GM18951 (cell line): ENCODE measurements at regions not wholly inside any gene's neighbourhood (a gene's known extent, or its start where the extent isn't known, plus 50 kb on each side); places are given as distances from the start of the nearest gene placed in this dataset.
"Not testable (repeated sequence)": the region's sequence is repeated elsewhere in the genome, so short reads cannot be mapped to it uniquely, and the experiment has no call there.

Experiments used
- POLR2A ChIP-seq: IDR thresholded peaks from 4 replicates; pipeline ENCODE4 v1.6.1; 2011; ENCODE audit warnings: mild to moderate bottlenecking; ENCODE audit not compliant: insufficient read length, insufficient read depth; ENCODE audit errors: extremely low read depth
- in situ Hi-C: fragments of 300-500 bp; cut with MboI; formaldehyde crosslinking; loops from one replicate; pipeline ENCODE4 v1.12.0; 2022; ENCODE audit warnings: low sequenced_read_pairs, mixed read lengths, inconsistent platforms; ENCODE audit not compliant: unreplicated experiment

DNA sequence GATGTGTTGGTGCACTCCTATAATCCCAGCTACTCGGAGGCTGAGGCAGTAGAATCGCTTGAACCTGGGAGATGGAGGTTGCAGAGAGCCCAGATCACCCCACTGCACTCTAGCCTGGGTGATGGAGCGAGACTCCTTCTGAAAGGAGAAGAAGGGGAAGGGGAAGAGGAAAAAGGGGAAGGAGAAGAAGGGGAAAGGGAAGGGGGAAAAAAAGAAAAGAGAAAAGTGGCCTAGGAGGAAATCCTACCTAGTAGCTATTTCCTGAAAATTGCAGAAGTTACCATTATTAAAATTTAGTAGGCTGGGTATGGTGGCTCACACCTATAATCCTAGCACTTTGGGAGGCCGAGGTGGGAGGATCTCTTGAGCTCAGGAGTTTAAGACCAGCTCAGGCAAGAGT is 67.4 kb downstream of the ARRDC3 start:
- no peak for TF ChIP-seq POLR2A
- in situ Hi-C loops = no loop called here

DNA sequence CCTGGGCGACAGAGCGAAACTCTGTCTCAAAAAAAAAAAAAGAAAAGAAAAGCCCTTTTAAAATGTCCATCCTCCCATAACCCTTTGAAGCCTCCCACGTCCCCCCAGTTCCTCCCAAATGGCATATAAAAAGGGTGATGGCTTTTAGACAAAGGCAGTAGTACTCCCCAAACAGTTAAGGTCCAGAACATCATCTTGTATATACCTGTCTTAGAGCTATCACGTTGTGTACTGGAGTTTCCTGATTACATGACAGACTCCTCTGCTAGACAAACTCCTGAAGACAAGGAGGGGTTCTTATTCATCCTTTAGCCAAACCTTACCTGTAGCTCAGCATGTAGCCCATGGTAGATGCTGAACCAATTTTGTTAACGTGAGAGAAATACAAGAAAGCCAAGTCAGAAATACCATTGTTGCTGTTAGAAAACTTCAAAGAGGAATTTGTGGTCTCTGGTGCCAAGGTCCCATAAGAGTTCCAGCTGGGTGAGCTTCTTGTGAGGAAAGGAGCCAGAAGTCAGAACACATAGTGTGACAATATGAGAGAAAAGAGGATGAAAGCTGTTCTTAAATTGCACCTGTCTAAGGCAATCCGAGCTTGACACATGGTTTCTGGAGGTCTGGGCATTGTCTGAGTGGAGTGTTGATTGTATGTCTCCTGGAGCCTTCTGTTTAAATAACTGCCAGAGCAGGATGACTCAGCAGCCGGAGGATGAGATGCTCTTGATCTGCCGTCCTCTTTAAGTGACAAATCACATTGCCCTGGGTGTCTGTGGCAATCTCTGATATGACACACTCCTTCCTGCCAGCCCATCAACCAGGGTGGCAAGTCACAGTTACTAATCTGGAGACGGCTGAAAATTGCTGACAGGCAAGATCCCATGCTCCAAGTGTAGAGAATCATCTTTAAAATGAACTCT is 69.1 kb downstream of the ARRDC3 start:
- in situ Hi-C loops = no loop called here
- TF ChIP-seq POLR2A = no peak

DNA sequence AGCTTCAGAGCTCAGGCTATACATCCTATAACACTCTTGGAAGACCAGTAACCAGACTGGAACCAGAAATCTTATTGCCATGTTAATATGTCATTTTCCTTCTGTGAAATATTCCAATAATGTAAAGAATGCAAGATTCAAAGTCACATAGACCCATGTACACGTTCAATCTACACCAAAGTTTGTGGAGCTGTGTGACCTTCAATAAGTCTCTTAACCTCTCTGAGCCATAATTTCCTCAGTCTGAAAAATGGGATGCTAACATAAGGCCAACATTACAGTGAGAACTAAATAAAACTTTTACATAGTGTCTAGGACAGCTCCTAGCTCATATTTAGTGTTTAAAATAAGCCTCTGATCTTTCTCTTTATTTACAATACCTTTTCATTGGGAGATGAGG is 70.4 kb downstream of the ARRDC3 start:
- in situ Hi-C loops = no loop called here
- TF ChIP-seq POLR2A = no peak

DNA sequence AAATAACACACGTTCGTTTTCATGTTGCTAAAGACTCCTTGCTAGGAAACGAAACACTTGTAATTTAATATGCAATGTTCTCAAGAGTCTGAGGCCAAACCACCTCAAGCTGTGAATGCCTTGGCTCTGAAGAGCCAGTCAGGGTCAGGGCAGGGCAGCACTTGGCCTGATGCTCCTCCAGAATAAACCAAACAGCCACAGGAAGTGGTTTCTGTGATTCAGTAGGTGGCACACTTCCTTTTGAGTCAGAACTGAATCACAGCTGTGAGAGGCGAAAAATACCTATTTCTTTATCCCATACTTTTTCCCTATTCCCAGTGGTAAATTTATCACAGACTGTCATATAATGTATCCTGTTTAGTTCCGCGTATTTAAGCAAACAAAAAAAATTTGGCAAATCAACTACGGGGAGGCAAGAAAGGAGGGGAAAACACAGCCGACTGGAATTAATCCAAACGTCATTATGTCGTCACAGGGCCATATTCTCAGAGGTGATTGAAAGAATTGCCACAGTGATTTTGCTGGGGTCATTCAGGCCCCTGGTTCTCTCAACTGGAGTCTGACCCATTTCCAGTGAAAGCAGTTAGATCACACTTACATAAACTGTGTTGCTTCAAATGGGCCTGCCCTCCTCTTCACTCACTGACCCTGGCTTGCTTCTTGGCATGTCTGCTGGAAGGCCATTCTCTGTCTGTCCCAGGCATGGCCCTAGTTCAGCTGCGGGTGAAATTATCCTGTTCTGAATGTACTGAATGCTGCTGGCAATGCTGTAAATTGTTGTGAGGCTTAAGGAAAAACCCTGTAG is 71.2 kb downstream of the ARRDC3 start:
- no peak for TF ChIP-seq POLR2A
- in situ Hi-C loops = no loop called here

DNA sequence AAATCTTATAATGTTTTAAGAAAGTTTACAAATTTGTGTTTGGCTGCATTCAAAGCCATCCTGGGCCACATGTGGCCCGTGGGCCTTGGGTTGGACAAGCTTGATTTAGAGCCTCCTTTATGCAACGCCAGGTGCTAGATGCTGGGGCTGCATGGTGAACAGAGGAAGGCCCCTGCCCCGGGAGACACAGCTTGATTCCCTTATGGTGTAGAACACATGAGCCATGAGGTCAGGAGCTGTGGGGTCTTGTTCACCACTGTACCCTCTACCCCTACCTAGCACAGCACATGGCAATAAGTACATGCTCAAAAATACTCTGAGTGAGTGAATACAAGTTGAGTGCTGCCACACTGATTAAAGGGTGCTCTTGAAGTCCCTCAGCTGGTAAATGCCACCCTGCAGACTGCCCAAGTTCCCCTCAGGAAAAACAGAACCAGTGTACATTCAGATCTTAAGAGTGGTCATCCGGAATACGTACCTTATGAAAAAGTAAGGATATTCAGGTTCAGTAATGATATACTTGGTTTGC is 71.9 kb downstream of the ARRDC3 start:
- in situ Hi-C loops = no loop called here
- TF ChIP-seq POLR2A = no peak

DNA sequence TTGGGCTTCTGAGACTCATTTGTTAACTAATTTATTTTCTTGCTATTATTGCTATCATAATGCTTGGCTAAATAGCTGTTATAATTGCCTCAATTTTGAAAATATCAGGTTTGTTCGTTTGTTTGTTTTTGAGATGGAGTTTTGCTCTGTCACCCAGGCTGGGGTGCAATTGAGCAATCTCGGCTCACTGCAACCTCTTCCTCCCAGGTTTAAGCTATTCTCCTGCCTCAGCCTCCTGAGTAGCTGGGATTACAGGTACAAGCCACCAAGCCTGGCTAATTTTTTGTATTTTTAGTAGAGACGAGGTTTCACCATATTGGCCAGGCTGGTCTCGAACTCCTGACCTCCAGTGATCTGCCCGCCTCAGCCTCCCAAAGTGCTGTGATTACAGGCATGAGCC is 75.0 kb downstream of the ARRDC3 start:
- in situ Hi-C loops = not testable (repeated sequence)

DNA sequence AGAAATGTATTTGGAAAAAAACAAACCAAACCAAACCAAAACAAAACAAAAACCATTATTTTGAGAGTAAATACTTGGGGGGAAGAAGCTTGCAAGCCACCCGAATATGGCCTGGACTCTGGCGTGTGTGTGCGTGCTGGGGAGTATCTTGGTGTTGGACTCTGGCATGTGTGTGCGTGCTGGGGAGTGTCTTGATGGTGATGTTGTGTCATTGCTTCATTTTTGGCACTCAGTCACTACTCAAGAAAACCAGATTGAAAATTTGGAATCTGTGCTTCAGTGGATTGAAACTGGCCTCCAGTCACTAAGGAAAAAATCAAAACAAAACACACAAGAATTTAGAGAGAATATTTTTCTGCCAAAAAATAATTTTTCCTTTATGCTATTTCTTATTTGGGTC is 76.1 kb downstream of the ARRDC3 start:
- in situ Hi-C loops = no loop called here
- TF ChIP-seq POLR2A = no peak

DNA sequence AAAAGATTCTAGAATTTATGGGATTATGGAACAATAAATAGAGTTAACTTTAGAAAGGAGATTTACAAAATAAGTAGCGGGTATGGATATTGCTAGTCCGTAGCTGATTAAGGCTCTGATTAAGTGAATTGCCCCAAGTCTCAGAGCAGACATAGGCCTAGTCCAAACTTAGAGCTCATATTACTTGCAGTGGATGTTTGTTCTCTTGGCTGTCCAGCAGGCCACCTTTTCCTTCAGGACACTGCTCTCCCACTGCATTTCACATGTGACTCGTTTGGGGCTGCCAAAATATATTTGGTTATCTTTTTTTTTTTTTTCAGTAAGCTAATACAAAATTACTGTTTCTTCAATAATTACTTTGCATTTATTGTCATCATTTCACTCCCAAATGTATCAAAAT is 76.6 kb downstream of the ARRDC3 start:
- TF ChIP-seq POLR2A = no peak
- in situ Hi-C loops = no loop called here

DNA sequence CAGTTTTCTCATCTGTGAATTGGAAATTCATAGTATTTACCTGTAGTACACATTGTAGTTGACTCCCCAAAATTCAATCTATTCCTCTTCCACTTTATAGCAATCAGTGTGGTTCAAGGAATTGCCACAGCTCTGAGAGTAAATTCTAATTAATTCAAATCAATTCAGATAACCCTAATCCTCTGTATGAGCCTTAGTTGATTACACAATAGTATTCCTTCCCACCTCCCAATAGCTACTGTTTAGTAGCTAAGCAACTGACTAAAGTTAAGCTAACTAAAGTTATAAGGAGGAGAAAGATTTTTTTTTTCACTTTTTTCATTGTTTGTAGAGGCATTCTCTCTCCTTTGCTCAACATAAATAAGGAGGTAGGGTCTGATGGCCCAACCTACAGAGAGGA is 77.5 kb downstream of the ARRDC3 start:
- no peak for TF ChIP-seq POLR2A
- in situ Hi-C loops = no loop called here

DNA sequence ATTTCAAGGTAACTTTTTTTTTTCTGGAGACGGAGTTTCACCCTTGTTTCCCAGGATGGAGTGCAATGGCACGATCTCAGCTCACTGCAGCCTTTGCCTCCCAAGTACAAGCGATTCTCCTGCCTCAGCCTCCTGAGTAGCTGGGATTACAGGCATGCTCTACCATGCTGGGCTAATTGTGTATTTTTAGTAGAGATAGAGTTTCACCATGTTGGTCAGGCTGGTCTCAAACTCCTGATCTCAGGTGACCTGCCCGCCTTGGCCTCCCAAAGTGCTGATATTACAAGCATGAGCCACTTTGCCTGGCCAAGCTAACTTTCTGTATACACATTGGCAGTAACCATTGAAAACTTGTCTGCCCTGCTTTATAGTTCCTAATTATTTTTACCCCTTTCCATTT is 79.1 kb downstream of the ARRDC3 start:
- in situ Hi-C loops = not testable (repeated sequence)

DNA sequence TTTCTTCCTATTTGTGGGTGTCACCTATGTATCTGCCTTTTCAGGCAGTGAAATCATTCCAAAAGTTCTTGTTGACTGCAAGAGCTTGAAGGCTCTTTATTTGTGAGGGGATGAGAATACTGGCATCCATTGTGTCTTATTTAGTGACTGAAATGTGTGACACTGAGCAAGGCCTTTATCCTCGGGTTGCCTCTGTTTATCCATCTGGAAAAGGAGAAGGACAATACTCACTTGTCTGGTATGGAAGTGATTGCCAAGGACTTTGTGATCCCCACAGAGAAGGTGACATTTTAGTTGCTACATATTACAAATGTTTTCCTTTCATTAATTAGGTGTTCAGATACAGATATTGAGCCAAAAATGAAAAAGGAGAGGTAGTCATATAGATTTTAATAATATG is 80.2 kb downstream of the ARRDC3 start:
- in situ Hi-C loops = no loop called here
- TF ChIP-seq POLR2A = no peak

DNA sequence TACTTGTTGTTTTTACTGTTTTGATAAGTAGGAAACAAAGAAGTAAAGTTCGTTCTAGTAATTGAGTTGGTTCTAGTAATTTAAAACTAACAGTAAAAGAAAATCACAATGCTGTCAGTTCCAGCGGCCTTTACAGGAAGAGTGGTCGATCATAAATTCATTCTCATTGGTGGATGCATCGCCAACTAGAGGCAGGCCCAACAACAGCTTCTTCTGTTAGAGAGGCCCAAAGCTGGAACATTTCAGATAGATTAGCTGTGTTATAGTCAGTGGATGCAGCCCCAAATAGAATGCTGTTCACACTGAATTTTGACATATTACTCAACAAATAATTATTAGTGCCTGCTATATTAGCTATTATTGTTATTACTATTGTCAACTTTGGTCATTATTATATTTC is 80.8 kb downstream of the ARRDC3 start:
- in situ Hi-C loops = no loop called here
- TF ChIP-seq POLR2A = no peak

DNA sequence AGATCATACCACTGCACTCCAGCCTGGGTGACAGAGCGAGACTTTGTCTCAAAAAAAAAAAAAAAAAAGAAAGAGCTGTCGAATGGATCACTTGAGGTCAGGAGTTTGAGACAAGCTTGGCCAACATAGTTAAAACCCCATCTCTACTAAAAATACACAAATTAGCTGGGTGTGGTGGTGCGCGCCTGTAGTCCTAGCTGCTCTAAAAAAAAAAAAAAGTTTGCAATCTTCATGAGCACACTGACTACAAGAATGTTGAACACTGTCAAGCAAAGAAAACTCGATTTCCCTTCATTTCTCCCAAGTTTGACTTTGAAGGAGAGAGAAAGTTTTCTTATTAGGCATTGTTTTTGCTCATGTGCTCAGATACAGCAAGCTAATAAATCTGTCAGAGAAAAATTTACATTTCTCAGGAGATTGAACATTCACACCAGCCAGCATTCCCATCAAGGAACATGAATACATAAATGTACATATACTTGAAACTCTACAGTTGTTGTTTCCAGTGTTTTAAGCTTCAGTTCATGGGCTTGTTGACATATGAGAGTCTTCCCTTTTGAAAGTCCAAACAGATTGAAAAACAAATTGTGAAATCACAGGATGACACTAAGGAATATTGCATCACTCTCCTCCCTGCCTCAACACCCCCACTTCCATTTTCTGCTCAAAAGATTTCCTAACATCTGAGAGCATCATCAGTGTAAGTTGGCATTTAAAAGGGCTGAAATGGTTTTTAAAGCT is 81.8 kb downstream of the ARRDC3 start:
- in situ Hi-C loops = no loop called here
- no peak for TF ChIP-seq POLR2A
